Mesenchymal stem cell (in vitro differentiated cells and primary cell): ENCODE measurements at regions not wholly inside any gene's neighbourhood (a gene's known extent, or its start where the extent isn't known, plus 50 kb on each side); places are given as distances from the start of the nearest gene placed in this dataset.
A peak's percentile ranks its signal among the peaks of the same experiment; 100 is the strongest.

ENCODE experiments used
- DNase-seq: peaks from one replicate; pipeline ENCODE4 v3.0.0-alpha.2; 2013
- H2AFZ ChIP-seq: one replicate; pipeline ENCODE4 v1.6.1; 2013; ENCODE audit warnings: low read depth, mild to moderate bottlenecking, control low read depth, inconsistent platforms, low read length, moderate library complexity
- H2AK5ac ChIP-seq: 2 replicates; pipeline ENCODE4 v1.6.1; 2013; ENCODE audit warnings: low read length, moderate library complexity, mild to moderate bottlenecking, inconsistent platforms; ENCODE audit not compliant: severe bottlenecking
- H2BK120ac ChIP-seq: one replicate; pipeline ENCODE4 v1.6.1; 2013; ENCODE audit warnings: low read depth, mild to moderate bottlenecking, inconsistent platforms, low read length, moderate library complexity
- H2BK12ac ChIP-seq, 2 experiments: one replicate each; pipeline ENCODE4 v1.6.1; 2013; ENCODE audit warnings: inconsistent platforms in 2 of 2, low read length in 2 of 2, mild to moderate bottlenecking in 2 of 2, moderate library complexity in 2 of 2, control low read depth in 1 of 2
- H2BK15ac ChIP-seq: one replicate; pipeline ENCODE4 v1.6.1; 2013; ENCODE audit warnings: mild to moderate bottlenecking, low read depth, inconsistent platforms; ENCODE audit not compliant: poor library complexity, severe bottlenecking
- H2BK5ac ChIP-seq: 2 replicates; pipeline ENCODE4 v1.6.1; 2013; ENCODE audit warnings: low read depth, mild to moderate bottlenecking, low read length, control low read depth, inconsistent platforms; ENCODE audit not compliant: poor library complexity, severe bottlenecking
- H3K14ac ChIP-seq, 2 experiments: one replicate each; pipeline ENCODE4 v1.6.1; 2013; ENCODE audit warnings: inconsistent platforms in 2 of 2, low read length in 2 of 2, control low read depth in 1 of 2, mild to moderate bottlenecking in 1 of 2, moderate library complexity in 1 of 2
- H3K18ac ChIP-seq, 2 experiments: one replicate each; pipeline ENCODE4 v1.6.1; 2013; ENCODE audit warnings: inconsistent platforms in 2 of 2, low read length in 2 of 2, control low read depth in 1 of 2, low read depth in 1 of 2, mild to moderate bottlenecking in 1 of 2
- H3K23ac ChIP-seq, 2 experiments: one replicate each; pipeline ENCODE4 v1.6.1; 2013; ENCODE audit warnings: inconsistent platforms in 2 of 2, low read length in 2 of 2, mild to moderate bottlenecking in 2 of 2, moderate library complexity in 2 of 2, control low read depth in 1 of 2
- H3K27ac ChIP-seq: 2 replicates; pipeline ENCODE4 v1.5.1; 2013; ENCODE audit warnings: mild to moderate bottlenecking, moderate library complexity, low read length, control low read depth, inconsistent platforms; ENCODE audit not compliant: poor library complexity, severe bottlenecking
- H3K27me3 ChIP-seq, 2 experiments: 2 replicates each; pipeline versions ENCODE4 v1.6.1 to v1.7.0; 2013; ENCODE audit warnings: low read length in 2 of 2, mild to moderate bottlenecking in 2 of 2, moderate library complexity in 2 of 2, control low read depth in 1 of 2, inconsistent platforms in 1 of 2; ENCODE audit not compliant: control insufficient read depth in 1 of 2, insufficient read depth in 1 of 2
- H3K36me3 ChIP-seq, 2 experiments: 2 replicates each; pipeline versions ENCODE4 v1.6.1 to v1.7.0; 2013; ENCODE audit warnings: low read length in 2 of 2, control low read depth in 1 of 2, inconsistent platforms in 1 of 2, low read depth in 1 of 2, mild to moderate bottlenecking in 1 of 2; ENCODE audit not compliant: insufficient read depth in 2 of 2, control insufficient read depth in 1 of 2
- H3K4ac ChIP-seq, 2 experiments: one replicate each; pipeline ENCODE4 v1.6.1; 2013; ENCODE audit warnings: inconsistent platforms in 2 of 2, low read length in 2 of 2, mild to moderate bottlenecking in 2 of 2, moderate library complexity in 2 of 2, control low read depth in 1 of 2, low read depth in 1 of 2
- H3K4me1 ChIP-seq: 2 replicates; pipeline ENCODE4 v1.6.1; 2013; ENCODE audit warnings: low read depth, low read length, control low read depth; ENCODE audit not compliant: control insufficient read depth, insufficient read depth
- H3K4me2 ChIP-seq: 2 replicates; pipeline ENCODE4 v1.6.1; 2013; ENCODE audit warnings: low read length, mild to moderate bottlenecking, inconsistent platforms; ENCODE audit not compliant: poor library complexity, severe bottlenecking
- H3K4me3 ChIP-seq, 2 experiments: 2 replicates each; pipeline versions ENCODE4 v1.5.1 to v1.7.0; 2013; ENCODE audit warnings: low read length in 2 of 2, mild to moderate bottlenecking in 2 of 2, control low read depth in 1 of 2, low read depth in 1 of 2; ENCODE audit not compliant: insufficient read depth in 1 of 2
- H3K79me1 ChIP-seq: replicated peaks from 2 replicates; pipeline ENCODE4 v1.6.1; 2013; ENCODE audit warnings: mild to moderate bottlenecking, control low read depth, low read length, inconsistent platforms; ENCODE audit not compliant: poor library complexity, severe bottlenecking
- H3K9ac ChIP-seq: 2 replicates; pipeline ENCODE4 v1.7.0; 2013; ENCODE audit warnings: mild to moderate bottlenecking, low read length, moderate library complexity
- H3K9me3 ChIP-seq: 2 replicates; pipeline ENCODE4 v1.7.0; 2013; ENCODE audit warnings: mild to moderate bottlenecking, low read length; ENCODE audit not compliant: control insufficient read depth
- H4K8ac ChIP-seq: one replicate; pipeline ENCODE4 v1.6.1; 2013; ENCODE audit warnings: inconsistent platforms, mild to moderate bottlenecking, low read length, moderate library complexity
- H4K91ac ChIP-seq: one replicate; pipeline ENCODE4 v1.6.1; 2013; ENCODE audit warnings: mild to moderate bottlenecking, low read length, inconsistent platforms
- WGBS: methylation state at CpG from one replicate; pipeline ENCODE4 v1.1.7; 2013; ENCODE audit warnings: mixed read lengths; 5-methylcytosine and 5-hydroxymethylcytosine counted together

GRCh38 chr5:135215617-135216470 is 181.8 kb upstream of the PITX1 start:
- H4K8ac ChIP-seq: peak overlapping the region; percentile 82
- H3K9ac ChIP-seq: no peak overlapping the region
- H4K91ac ChIP-seq: peak overlapping the region; percentile 54
- no peak overlapping the region for H2BK15ac ChIP-seq
- no peaks in the 10 kb centered on the region for H3K36me3 ChIP-seq
- H3K23ac ChIP-seq: no peak overlapping the region
- no peak overlapping the region for H3K14ac ChIP-seq
- no peak overlapping the region for H2AFZ ChIP-seq
- H3K4me2 ChIP-seq: no peak overlapping the region
- peaks cover 4 to 8% of the 10 kb centered on the region in 2 experiments for H3K27me3 ChIP-seq
- H3K79me1 ChIP-seq: no peaks in the 10 kb centered on the region
- no peak overlapping the region for H3K27ac ChIP-seq
- no peak for DNase-seq
- H2BK120ac ChIP-seq: no peak overlapping the region
- H3K4ac ChIP-seq: peak overlapping the region in 1 of 2 experiments; percentile 15
- H2BK12ac ChIP-seq: peak overlapping the region in 1 of 2 experiments; percentile 42
- H3K9me3 ChIP-seq: no peaks in the 10 kb centered on the region
- WGBS: 92% methylated on average over 6 of the region's 7 CpGs
- H3K4me1 ChIP-seq: no peaks in the 10 kb centered on the region
- no peak overlapping the region for H2BK5ac ChIP-seq
- H3K4me3 ChIP-seq: no peak overlapping the region
- no peak overlapping the region for H2AK5ac ChIP-seq
- H3K18ac ChIP-seq: peak overlapping the region; percentile 26 to 43

DNA sequence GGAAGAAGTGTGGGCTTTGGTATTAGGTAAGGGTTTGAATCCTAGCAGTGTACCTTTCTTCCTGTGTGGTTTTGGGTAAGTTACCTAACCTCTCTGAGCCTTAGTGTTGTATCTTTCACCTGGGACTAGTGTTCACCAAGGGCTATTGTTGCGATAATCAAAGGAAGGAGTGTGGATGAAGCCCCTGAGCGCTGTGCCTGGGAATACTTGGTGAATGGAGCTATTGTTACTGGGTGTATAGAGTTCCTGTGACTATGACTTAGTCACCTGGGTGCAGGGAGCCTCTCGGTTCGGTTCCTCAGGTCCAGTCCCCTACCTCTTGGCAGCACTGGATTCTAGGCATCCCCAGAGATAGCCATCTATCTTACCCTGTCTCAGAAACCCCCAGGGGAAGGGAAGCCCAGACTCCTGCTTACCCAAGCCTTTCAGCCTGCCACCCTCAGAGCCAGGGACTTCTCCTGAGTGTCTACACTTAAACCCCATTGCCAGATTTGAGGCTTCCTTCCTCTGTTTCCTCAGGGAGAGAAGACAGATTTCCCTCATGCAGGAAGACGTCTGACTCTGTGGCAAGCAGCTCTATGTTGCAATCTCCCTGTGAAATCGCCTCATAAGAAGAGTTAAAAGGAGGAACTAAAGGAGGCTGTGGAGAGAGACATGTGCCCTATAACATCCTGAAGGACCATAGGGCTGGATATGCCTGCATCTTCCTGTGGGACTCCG is 181.0 kb upstream of the PITX1 start:
- peak; percentile 73 for DNase-seq
- Histone ChIP-seq H3K27ac (no peak overlapping the region), H3K23ac (no peak overlapping the region), H3K79me1 (no peaks in the 10 kb centered on the region), H3K36me3 (no peaks in the 10 kb centered on the region), H3K4me3 (no peak overlapping the region), H2AFZ (no peak overlapping the region), H3K27me3 (peaks cover 4 to 8% of the 10 kb centered on the region in 2 experiments), H2BK15ac (no peak overlapping the region), H4K8ac (peak overlapping the region; percentile 82), H4K91ac (peak overlapping the region; percentile 54), H3K9me3 (no peaks in the 10 kb centered on the region), H3K4me2 (no peak overlapping the region), H3K9ac (no peak overlapping the region), H2AK5ac (no peak overlapping the region), H2BK120ac (no peak overlapping the region), H3K14ac (peak overlapping the region in 1 of 2 experiments; percentile 16), H3K4me1 (peaks cover 3% of the 10 kb centered on the region), H2BK12ac (peak overlapping the region in 1 of 2 experiments; percentile 80), H2BK5ac (no peak overlapping the region), H3K4ac (peak overlapping the region in 1 of 2 experiments; percentile 24), H3K18ac (peak overlapping the region; percentile 1 to 26)
- 82% methylated on average over 7 of the region's 7 CpGs for WGBS

DNA sequence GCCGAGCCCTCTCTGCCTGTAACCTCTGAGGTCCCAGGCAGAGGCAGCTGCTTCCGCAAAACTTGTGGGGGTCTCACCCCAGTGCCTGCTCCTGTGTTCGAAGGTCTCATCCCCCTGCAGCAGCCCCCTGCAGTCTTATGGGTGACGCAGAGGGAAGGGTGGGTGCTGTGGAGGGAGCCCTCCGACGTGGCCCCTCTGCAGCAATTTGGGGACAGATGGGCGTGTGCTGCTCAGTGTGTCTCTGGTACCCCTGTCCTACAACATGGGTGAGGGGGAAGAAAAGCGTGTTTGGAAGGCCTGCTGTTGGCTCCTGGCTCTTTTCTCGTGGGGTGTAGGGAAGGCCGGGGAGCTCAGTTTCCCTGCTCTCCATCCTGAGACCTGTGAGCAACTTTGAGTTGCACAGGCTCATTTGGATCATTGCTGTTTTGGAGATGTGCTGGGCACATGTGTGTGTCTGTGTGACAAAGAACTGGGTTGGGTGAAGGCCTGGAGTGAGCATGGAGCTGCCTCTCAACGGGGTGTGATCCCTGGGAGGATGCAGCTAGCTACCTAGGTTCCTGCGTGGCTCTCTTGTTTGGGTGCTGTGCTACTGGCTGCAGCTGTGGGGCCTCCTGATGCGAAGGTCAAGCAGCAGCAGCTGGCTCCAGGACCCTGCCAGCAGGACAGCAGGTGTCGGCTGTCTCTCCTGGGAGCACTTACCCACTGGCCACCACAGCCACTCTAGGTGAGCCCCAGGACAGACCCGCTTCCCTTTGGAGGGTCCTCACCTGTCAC is 179.6 kb upstream of the PITX1 start:
- Histone ChIP-seq H2AK5ac (no peak overlapping the region), H2BK12ac (peak overlapping the region in 1 of 2 experiments; percentile 81), H3K4me1 (peaks cover 9% of the 10 kb centered on the region), H2BK5ac (no peak overlapping the region), H3K79me1 (no peaks in the 10 kb centered on the region), H2AFZ (no peak overlapping the region), H3K4me3 (no peak overlapping the region), H3K36me3 (no peaks in the 10 kb centered on the region), H3K27ac (no peak overlapping the region), H3K4me2 (no peak overlapping the region), H3K9ac (no peak overlapping the region), H3K23ac (peak overlapping the region in 1 of 2 experiments; percentile 65), H4K91ac (peak overlapping the region; percentile 18), H3K27me3 (peaks cover 4 to 8% of the 10 kb centered on the region in 2 experiments), H2BK120ac (no peak overlapping the region), H3K9me3 (no peaks in the 10 kb centered on the region), H2BK15ac (no peak overlapping the region), H3K14ac (peak overlapping the region in 1 of 2 experiments; percentile 84), H3K18ac (peak overlapping the region; percentile 9 to 59), H4K8ac (peak overlapping the region; percentile 12), H3K4ac (peak overlapping the region in 1 of 2 experiments; percentile 2)
- DNase-seq: no peak
- WGBS: 90% methylated on average over 14 of the region's 15 CpGs
